HepG2 (cell line): ENCODE measurements at regions not wholly inside any gene's neighbourhood (a gene's known extent, or its start where the extent isn't known, plus 50 kb on each side); places are given as distances from the start of the nearest gene placed in this dataset.

Experiments
- ATAC-seq: fragments of 200-7000 bp; cut with Tn5 transposase; 3 replicates; pipeline ENCODE4 v1.9.1; 2020; ENCODE audit warnings: mild to moderate bottlenecking, moderate library complexity
- BruUV-seq: library from RNA; stranded (reverse); fragments of 400-500 nt; replicated peaks from 2 replicates; lab custom pipeline; 2021; lab: Mats Ljungman, UMichigan
- CTCF ChIA-PET: fragments of 300-600 bp; formaldehyde crosslinking; extraction: SDS; loops from one replicate; lab custom pipeline; 2021; ENCODE audit warnings: low total read pairs, inconsistent platforms, low intra/inter-chr PET ratio; lab: Yijun Ruan, JAX
- POLR2A ChIA-PET: fragments of 350-600 bp; sonication (Branson Sonifier 250); formaldehyde crosslinking; loops from one replicate; lab custom pipeline; 2020; ENCODE audit warnings: antibody characterized with exemption, inconsistent platforms; lab: Yijun Ruan, JAX
- DNase-seq: peaks from one replicate; pipeline ENCODE4 v3.0.0-alpha.2; 2015; ENCODE audit warnings: low spot score
- FAIRE-seq: peaks from 3 replicates; lab custom pipeline; 2011; peaks lifted over from hg19 to GRCh38; lab: Jason Lieb, UNC
- H2AFZ ChIP-seq: one replicate; pipeline ENCODE4 v1.6.1; 2011; ENCODE audit warnings: low read length, inconsistent platforms
- H3K27ac ChIP-seq: fragments of 300-600 bp; 3 replicates; pipeline ENCODE4 v1.8.0; 2011; ENCODE audit warnings: mixed run types, mild to moderate bottlenecking, mixed read lengths, low read length, inconsistent platforms; ENCODE audit not compliant: insufficient read depth; ENCODE audit errors: extremely low read length
- H3K27me3 ChIP-seq, 2 experiments: fragments of 200-600 bp in 1 of 2; 2 replicates in 1 of 2; 3 replicates in 1 of 2; pipeline versions ENCODE4 v1.6.0 to v1.8.0; 2011; ENCODE audit warnings: low read length in 2 of 2, mild to moderate bottlenecking in 2 of 2, moderate library complexity in 2 of 2, inconsistent platforms in 1 of 2; ENCODE audit not compliant: insufficient read depth in 2 of 2, control insufficient read depth in 1 of 2
- H3K36me3 ChIP-seq, 2 experiments: fragments of 200-600 bp in 1 of 2; replicated peaks in 1 of 2; 2 replicates in 1 of 2; 3 replicates in 1 of 2; pipeline versions ENCODE4 v1.5.1 to v1.8.0; 2011; ENCODE audit warnings: low read length in 2 of 2, inconsistent platforms in 1 of 2; ENCODE audit not compliant: insufficient read depth in 2 of 2, control insufficient read depth in 1 of 2
- H3K4me1 ChIP-seq: 2 replicates; pipeline ENCODE4 v1.5.1; 2012; ENCODE audit warnings: low read length, inconsistent platforms; ENCODE audit not compliant: insufficient read depth
- H3K4me2 ChIP-seq: 2 replicates; pipeline ENCODE4 v1.6.0; 2011; ENCODE audit warnings: low read depth, low read length, inconsistent platforms
- H3K4me3 ChIP-seq, 3 experiments: fragments of 200-600 bp in 1 of 3; sonication (generic), shearing (Covaris generic) in 1 of 3; replicated peaks in 1 of 3; 2 replicates each; pipeline ENCODE4 v1.5.1; 2011 to 2016; ENCODE audit warnings: low read length in 3 of 3, inconsistent platforms in 2 of 3, low read depth in 2 of 3, mild to moderate bottlenecking in 2 of 3, control low read depth in 1 of 3, mixed read lengths in 1 of 3; ENCODE audit not compliant: insufficient read depth in 1 of 3
- H3K79me2 ChIP-seq: one replicate; pipeline ENCODE4 v1.6.1; 2011; ENCODE audit warnings: low read length, inconsistent platforms; ENCODE audit not compliant: insufficient read depth
- H3K9ac ChIP-seq: 2 replicates; pipeline ENCODE4 v1.6.0; 2011; ENCODE audit warnings: mild to moderate bottlenecking, low read depth, low read length, inconsistent platforms; ENCODE audit not compliant: insufficient read depth
- H3K9me3 ChIP-seq: 2 replicates; pipeline ENCODE4 v1.5.1; 2012; ENCODE audit warnings: mild to moderate bottlenecking, low read length
- H4K20me1 ChIP-seq: 2 replicates; pipeline ENCODE4 v1.6.0; 2011; ENCODE audit warnings: inconsistent platforms, mild to moderate bottlenecking, low read length, moderate library complexity; ENCODE audit not compliant: insufficient read depth
- CERS6 ChIP-seq: sonication (generic); formaldehyde crosslinking; IDR thresholded peaks from 2 replicates; pipeline ENCODE4 v1.5.0; 2020; ENCODE audit warnings: missing genetic modification reagents
- FOSL1 ChIP-seq: sonication (generic); formaldehyde crosslinking; IDR thresholded peaks from 2 replicates; pipeline ENCODE4 v1.9.0; 2021; ENCODE audit warnings: missing genetic modification reagents, borderline replicate concordance
- GATA4 ChIP-seq: sonication (generic); IDR thresholded peaks from 2 replicates; pipeline ENCODE4 v1.6.1; 2016; ENCODE audit warnings: antibody characterized with exemption, low read depth, borderline replicate concordance
- ISL2 ChIP-seq: sonication (generic); formaldehyde crosslinking; IDR thresholded peaks from 2 replicates; pipeline ENCODE4 v1.5.0; 2020; ENCODE audit warnings: missing genetic modification reagents
- KAT8 ChIP-seq: IDR thresholded peaks from 2 replicates; pipeline ENCODE4 v1.6.1; 2016; ENCODE audit warnings: missing genetic modification reagents, missing compliant biosample characterization
- MNT ChIP-seq: fragments of 450-650 bp; IDR thresholded peaks from 2 replicates; pipeline ENCODE4 v1.6.1; 2016
- MTF1 ChIP-seq: sonication (generic); formaldehyde crosslinking; IDR thresholded peaks from 2 replicates; pipeline ENCODE4 v1.5.0; 2020; ENCODE audit warnings: missing genetic modification reagents
- NFE2L2 ChIP-seq: fragments of 150-350 bp; IDR thresholded peaks from 2 replicates; pipeline ENCODE4 v1.6.1; 2014; ENCODE audit warnings: low read length
- PREB ChIP-seq: sonication (generic); formaldehyde crosslinking; IDR thresholded peaks from 2 replicates; pipeline ENCODE4 v1.4.0; 2020; ENCODE audit warnings: missing genetic modification reagents
- SNAPC2 ChIP-seq: sonication (generic); formaldehyde crosslinking; IDR thresholded peaks from 2 replicates; pipeline ENCODE4 v1.8.1; 2022; ENCODE audit warnings: mild to moderate bottlenecking, missing genetic modification reagents
- ZBED4 ChIP-seq: sonication (generic); formaldehyde crosslinking; IDR thresholded peaks from 2 replicates; pipeline ENCODE4 v1.4.0; 2020; ENCODE audit warnings: missing genetic modification reagents, borderline replicate concordance
- ZBTB10 ChIP-seq: sonication (generic); formaldehyde crosslinking; IDR thresholded peaks from 2 replicates; pipeline ENCODE4 v1.4.0; 2020; ENCODE audit warnings: missing genetic modification reagents, borderline replicate concordance
- ZFP36L2 ChIP-seq: sonication (generic); formaldehyde crosslinking; IDR thresholded peaks from 2 replicates; pipeline ENCODE4 v1.4.0; 2020; ENCODE audit warnings: missing genetic modification reagents
- ZMYM4 ChIP-seq: sonication (generic); formaldehyde crosslinking; IDR thresholded peaks from 2 replicates; pipeline ENCODE4 v1.8.1; 2023; ENCODE audit warnings: mild to moderate bottlenecking, missing genetic modification reagents
- ZNF747 ChIP-seq: sonication (generic); formaldehyde crosslinking; IDR thresholded peaks from 2 replicates; pipeline ENCODE4 v1.8.1; 2023; ENCODE audit warnings: missing genetic modification reagents, mild to moderate bottlenecking, borderline replicate concordance
- ZSCAN20 ChIP-seq: sonication (generic); formaldehyde crosslinking; IDR thresholded peaks from 2 replicates; pipeline ENCODE4 v1.4.0; 2020; ENCODE audit warnings: missing genetic modification reagents, mild to moderate bottlenecking, borderline replicate concordance
- WGBS: methylation state at CpG from one replicate; pipeline ENCODE4 v1.1.6; 2017; ENCODE audit warnings: low lambda C conversion rate; 5-methylcytosine and 5-hydroxymethylcytosine counted together
- in situ Hi-C: cut with HindIII; loops from 2 replicates; pipeline ENCODE4 v1.10.0; 2017; ENCODE audit warnings: low pct_unique_long_range_greater_than_20kb; ENCODE audit not compliant: extremely low pct_ligation_motif_present
- intact Hi-C: fragments of 100-400 bp; cut with micrococcal nuclease; formaldehyde crosslinking; loops from one replicate; pipeline ENCODE4 v1.10.0; 2022; ENCODE audit not compliant: unreplicated experiment

GRCh38 chr15:21268436-21268940, 171.8 kb downstream of the POTEB3 start:
- WGBS, result 15% methylated on average over 1 of the region's 1 CpG
- no peak overlapping the region for H3K4me3 ChIP-seq
- no peaks in the 10 kb centered on the region for H3K79me2 ChIP-seq
- ATAC-seq (no peak), DNase-seq (no peak), FAIRE-seq (no peak)
- no peak overlapping the region for H3K4me2 ChIP-seq
- H4K20me1 ChIP-seq, result no peaks in the 10 kb centered on the region
- H3K36me3 ChIP-seq, result no peaks in the 10 kb centered on the region
- POLR2A ChIA-PET, result no interaction called here
- in situ Hi-C loops, result no loop called here
- H3K4me1 ChIP-seq, result no peaks in the 10 kb centered on the region
- CTCF ChIA-PET, result no interaction called here
- no peaks in the 10 kb centered on the region for H3K27me3 ChIP-seq
- H3K9me3 ChIP-seq, result no peaks in the 10 kb centered on the region
- intact Hi-C loops, result no loop called here
- BruUV-seq, result no TSS peak
- no peak for TF ChIP-seq NFE2L2
- TF ChIP-seq GATA4, result no peak
- no peak for TF ChIP-seq ZMYM4
- TF ChIP-seq CERS6 (CRISPR knock-in tag), result no peak
- TF ChIP-seq ZSCAN20 (CRISPR knock-in tag), result no peak
- no peak for TF ChIP-seq ZNF747
- TF ChIP-seq MTF1 (CRISPR knock-in tag), result no peak
- no peak for TF ChIP-seq FOSL1 (CRISPR knock-in tag)
- no peak for TF ChIP-seq ISL2
- TF ChIP-seq ZBTB10 (CRISPR knock-in tag), result no peak
- TF ChIP-seq PREB (CRISPR knock-in tag), result no peak
- no peak for TF ChIP-seq MNT
- TF ChIP-seq KAT8 (CRISPR knock-in tag), result no peak
- TF ChIP-seq ZBED4, result no peak
- no peak for TF ChIP-seq ZFP36L2 (CRISPR knock-in tag)
- no peak for TF ChIP-seq SNAPC2 (CRISPR knock-in tag)
- H3K9ac ChIP-seq, result no peak overlapping the region
- H3K27ac ChIP-seq, result no peak overlapping the region
- H2AFZ ChIP-seq, result no peak overlapping the region
